ENCODE measurements at regions not wholly inside any gene's neighbourhood (a gene's known extent, or its start where the extent isn't known, plus 50 kb on each side); places are given as distances from the start of the nearest gene placed in this dataset.
"Not testable (repeated sequence)": the region's sequence is repeated elsewhere in the genome, so short reads cannot be mapped to it uniquely, and the experiment has no call there.

DNA sequence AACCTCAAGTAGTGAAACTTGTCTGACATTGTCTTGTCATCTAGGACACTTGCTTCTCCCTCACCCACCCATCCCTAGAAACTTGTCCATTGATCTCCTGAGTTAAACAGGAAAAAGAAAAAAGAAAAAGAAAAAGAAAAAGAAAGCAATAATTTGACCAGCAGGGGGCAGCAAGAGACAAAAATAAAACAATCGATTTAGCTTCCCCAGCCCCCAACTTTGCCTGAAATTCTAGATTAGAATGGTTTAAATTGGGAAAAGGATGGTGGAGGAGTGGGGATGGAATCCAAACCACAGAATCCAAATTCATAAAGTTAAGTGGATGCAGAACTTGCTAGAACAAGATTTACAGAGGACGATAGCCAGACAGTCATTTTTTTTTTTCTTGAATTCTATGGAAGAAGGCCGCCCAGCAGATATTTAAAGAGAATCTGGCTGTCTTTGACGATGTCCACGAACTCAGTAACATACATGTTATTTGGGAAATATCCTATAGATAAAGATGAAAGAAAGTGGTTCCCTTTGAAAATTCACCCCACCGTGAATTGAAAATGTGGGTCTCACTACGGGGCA lies 282.9 kb downstream of the USP46 start:
- TF ChIP-seq, protein P1, sequence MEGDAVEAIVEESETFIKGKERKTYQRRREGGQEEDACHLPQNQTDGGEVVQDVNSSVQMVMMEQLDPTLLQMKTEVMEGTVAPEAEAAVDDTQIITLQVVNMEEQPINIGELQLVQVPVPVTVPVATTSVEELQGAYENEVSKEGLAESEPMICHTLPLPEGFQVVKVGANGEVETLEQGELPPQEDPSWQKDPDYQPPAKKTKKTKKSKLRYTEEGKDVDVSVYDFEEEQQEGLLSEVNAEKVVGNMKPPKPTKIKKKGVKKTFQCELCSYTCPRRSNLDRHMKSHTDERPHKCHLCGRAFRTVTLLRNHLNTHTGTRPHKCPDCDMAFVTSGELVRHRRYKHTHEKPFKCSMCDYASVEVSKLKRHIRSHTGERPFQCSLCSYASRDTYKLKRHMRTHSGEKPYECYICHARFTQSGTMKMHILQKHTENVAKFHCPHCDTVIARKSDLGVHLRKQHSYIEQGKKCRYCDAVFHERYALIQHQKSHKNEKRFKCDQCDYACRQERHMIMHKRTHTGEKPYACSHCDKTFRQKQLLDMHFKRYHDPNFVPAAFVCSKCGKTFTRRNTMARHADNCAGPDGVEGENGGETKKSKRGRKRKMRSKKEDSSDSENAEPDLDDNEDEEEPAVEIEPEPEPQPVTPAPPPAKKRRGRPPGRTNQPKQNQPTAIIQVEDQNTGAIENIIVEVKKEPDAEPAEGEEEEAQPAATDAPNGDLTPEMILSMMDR (IDR thresholded peaks at IDR 0.05; ENCODE audit: low read depth, low read length): peak; percentile 43
- peak; percentile 61 for DNase-seq (ENCODE audit: low read depth, low spot score)
- in situ Hi-C loops (cut with HindIII; ENCODE audit: low sequenced_read_pairs): no loop called here
- no peak overlapping the region for H3K4me3 ChIP-seq (ENCODE audit: low read depth, low read length)

DNA sequence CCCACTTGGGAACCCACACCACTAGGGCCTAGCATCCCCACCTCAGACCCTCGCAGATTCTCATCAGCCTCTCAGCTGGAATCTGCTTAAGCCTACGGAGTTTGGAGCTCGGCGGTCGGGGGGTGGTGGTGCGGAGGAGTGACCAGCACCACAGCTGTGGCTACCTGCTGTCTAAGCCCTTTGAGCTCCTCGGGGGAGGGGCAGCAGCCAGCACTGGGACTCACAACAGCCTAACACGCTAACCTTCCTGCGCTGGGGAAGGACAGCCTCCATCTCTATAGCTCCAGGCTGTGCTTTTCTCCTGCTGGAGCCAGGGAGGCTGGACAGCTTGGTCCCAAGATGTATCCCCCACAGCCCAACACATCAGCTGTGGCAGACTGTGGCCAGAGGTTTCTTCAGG lies 281.5 kb downstream of the USP46 start:
- TF ChIP-seq, protein P1 (IDR thresholded peaks at IDR 0.05; ENCODE audit: low read depth, low read length): no peak
- H3K4me3 ChIP-seq (ENCODE audit: low read depth, low read length): no peak overlapping the region
- DNase-seq (ENCODE audit: low read depth, low spot score): no peak
- in situ Hi-C loops (cut with HindIII; ENCODE audit: low sequenced_read_pairs): no loop called here

DNA sequence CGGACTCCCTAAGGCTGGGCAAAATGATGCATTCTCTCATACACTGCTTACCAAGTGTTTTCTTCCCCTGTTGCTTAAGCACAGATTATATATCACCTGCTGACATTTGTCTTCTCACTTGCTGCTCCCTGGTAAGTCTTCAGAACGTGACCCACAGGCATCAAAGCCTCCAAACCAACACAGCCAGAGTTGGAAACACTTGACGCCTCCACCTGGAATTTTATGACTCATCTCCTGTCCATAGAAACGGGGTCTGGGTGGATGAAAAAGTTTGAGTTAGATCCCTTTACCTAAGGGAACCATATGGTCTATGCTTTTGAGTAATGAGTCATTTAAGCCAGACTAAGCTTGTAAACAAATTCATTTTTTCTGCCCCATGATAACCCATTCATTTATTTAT lies 251.6 kb downstream of the USP46 start:
- in situ Hi-C loops (cut with HindIII; ENCODE audit: low sequenced_read_pairs): no loop called here

DNA sequence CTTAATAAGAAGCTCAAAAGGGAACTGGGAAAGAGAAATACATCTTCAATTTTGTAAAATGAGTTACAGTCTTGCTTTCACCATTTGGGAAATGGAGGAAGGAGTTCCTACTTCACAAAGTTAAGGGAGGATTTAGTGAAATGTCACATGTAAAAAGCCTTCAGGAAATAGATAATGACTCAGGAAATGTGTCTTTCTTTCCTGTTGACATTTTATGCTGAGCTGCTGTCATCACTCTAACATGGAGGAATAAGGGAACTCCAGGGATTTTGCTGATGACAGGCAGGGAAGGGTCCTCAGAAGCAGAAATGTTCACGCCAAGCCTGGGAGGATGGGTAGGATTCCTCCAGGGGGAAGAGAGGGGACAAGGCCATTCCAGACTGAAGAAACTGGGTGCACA lies 251.1 kb downstream of the USP46 start:
- TF ChIP-seq, protein P1 (IDR thresholded peaks at IDR 0.05; ENCODE audit: low read depth, low read length): no peak
- no peak overlapping the region for H3K4me3 ChIP-seq (ENCODE audit: low read depth, low read length)
- in situ Hi-C loops (cut with HindIII; ENCODE audit: low sequenced_read_pairs): no loop called here
- no peak for DNase-seq (ENCODE audit: low read depth, low spot score)

More for the DNA sequence above, 251.6 kb downstream of the USP46 start:
- TF ChIP-seq, protein P1 (IDR thresholded peaks at IDR 0.05; ENCODE audit: low read depth, low read length): no peak
- no peak overlapping the region for H3K4me3 ChIP-seq (ENCODE audit: low read depth, low read length)
- DNase-seq (ENCODE audit: low read depth, low spot score): no peak

DNA sequence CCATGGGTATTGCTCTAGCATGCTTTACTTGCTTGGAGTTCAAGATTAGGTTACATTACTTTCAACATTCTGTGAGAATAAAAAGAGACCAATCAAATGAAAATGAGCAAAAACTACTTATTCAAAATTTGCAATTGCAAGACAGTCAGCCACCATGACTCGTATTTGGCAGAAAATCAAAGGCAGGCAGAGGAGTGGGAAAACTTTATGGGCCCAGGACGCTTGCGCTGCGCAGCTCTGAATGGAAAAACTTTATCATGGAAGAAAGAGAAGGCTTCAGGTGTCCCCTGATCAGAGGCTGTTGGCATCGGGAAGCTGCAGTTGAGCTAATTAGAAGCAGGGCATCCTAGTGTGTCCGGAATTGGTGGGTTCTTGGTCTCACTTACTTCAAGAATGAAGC lies 250.6 kb downstream of the USP46 start:
- in situ Hi-C loops (cut with HindIII; ENCODE audit: low sequenced_read_pairs): no loop called here
- H3K4me3 ChIP-seq (ENCODE audit: low read depth, low read length): no peak overlapping the region
- TF ChIP-seq, protein P1 (IDR thresholded peaks at IDR 0.05; ENCODE audit: low read depth, low read length): no peak
- DNase-seq (ENCODE audit: low read depth, low spot score): no peak

DNA sequence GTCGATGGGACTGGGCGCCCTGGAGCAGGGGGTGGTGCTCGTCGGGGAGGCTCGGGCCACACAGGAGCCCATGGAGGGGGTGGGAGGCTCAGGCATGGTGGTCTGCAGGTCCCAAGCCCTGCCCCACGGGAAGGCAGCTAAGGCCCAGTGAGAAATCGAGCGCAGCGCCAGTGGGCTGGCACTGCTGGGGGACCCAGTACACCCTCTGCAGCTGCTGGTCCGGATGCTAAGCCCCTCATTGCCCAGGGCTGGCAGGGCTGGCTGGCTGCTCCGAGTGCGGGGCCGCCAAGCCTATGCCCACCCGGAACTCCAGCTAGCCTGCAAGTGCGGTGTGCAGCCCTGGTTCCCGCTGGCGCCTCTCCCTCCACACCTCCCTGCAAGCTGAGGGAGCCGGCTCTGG lies 249.3 kb downstream of the USP46 start:
- in situ Hi-C loops (cut with HindIII; ENCODE audit: low sequenced_read_pairs); DNase-seq (ENCODE audit: low read depth, low spot score); H3K4me3 ChIP-seq (ENCODE audit: low read depth, low read length): not testable (repeated sequence)

DNA sequence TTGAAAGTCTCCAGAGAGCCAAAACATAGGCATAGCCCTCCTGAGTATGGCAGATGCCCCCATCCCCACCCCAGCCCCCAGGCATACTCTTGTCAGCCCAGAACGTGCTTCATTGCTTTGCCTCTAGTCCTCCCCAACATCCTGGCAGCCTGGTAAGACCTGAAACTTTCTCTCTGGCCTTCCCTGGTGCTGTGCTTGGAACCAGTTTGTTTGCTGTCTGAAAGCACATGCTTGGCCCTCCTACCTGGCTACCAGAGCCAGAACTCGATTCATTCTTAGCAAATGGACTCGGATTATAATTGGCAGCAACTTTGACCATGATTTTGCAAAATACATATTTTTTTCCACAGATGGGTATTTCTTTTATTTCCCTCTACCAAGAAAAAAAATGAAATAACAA lies 248.1 kb downstream of the USP46 start:
- in situ Hi-C loops (cut with HindIII; ENCODE audit: low sequenced_read_pairs): no loop called here
- no peak overlapping the region for H3K4me3 ChIP-seq (ENCODE audit: low read depth, low read length)

More for the DNA sequence above, 248.1 kb downstream of the USP46 start:
- no peak for DNase-seq (ENCODE audit: low read depth, low spot score)
- TF ChIP-seq, protein P1 (IDR thresholded peaks at IDR 0.05; ENCODE audit: low read depth, low read length): no peak

All from astrocyte of the spinal cord (primary cell).